GM12878 (cell line): ENCODE measurements at regions not wholly inside any gene's neighbourhood (a gene's known extent, or its start where the extent isn't known, plus 50 kb on each side); places are given as distances from the start of the nearest gene placed in this dataset.

ENCODE experiments used
- CTCF ChIP-seq, 3 experiments: IDR thresholded peaks in 2 of 3; conservative IDR thresholded peaks in 1 of 3; 2 replicates each; pipeline ENCODE4 v1.5.1; 2011; ENCODE audit warnings: low read depth in 3 of 3, low read length in 3 of 3, mild to moderate bottlenecking in 3 of 3, control low read depth in 2 of 3, moderate library complexity in 2 of 3, inconsistent platforms in 1 of 3, mixed read lengths in 1 of 3; ENCODE audit not compliant: control insufficient read depth in 2 of 3, insufficient read depth in 1 of 3; ENCODE audit errors: extremely low read depth in 1 of 3
- EP300 ChIP-seq, 2 experiments: fragments of 150-350 bp in 1 of 2; IDR thresholded peaks; 2 replicates each; pipeline ENCODE4 v1.6.1; 2011 to 2012; ENCODE audit warnings: low read depth in 2 of 2, low read length in 2 of 2, borderline replicate concordance in 1 of 2, improper control_type of control experiment in 1 of 2, inconsistent platforms in 1 of 2; ENCODE audit not compliant: control insufficient read depth in 1 of 2
- IRF5 ChIP-seq: fragments of 450-650 bp; IDR thresholded peaks from 2 replicates; pipeline ENCODE4 v1.6.1; 2017; ENCODE audit warnings: borderline replicate concordance
- ZSCAN29 ChIP-seq: fragments of 450-650 bp; IDR thresholded peaks from 2 replicates; pipeline ENCODE4 v1.6.1; 2017; ENCODE audit warnings: mild to moderate bottlenecking, moderate library complexity

- TF ChIP-seq ZSCAN29 = no peak
- no peak for TF ChIP-seq EP300 (IDR thresholded peaks at IDR 0.05; ENCODE audit: borderline replicate concordance in 1 of 2, control insufficient read depth in 1 of 2, low read depth in 2 of 2, low read length in 2 of 2)
- TF ChIP-seq IRF5 = no peak
- TF ChIP-seq CTCF (IDR thresholded peaks at IDR 0.05 in 2 of 3, conservative IDR thresholded peaks at IDR 0.05 in 1 of 3; ENCODE audit: control insufficient read depth in 2 of 3, extremely low read depth in 1 of 3, insufficient read depth in 1 of 3, low read depth in 3 of 3, low read length in 3 of 3) = no peak
Observed at GRCh38 chr10:43890124-43890523, 241.4 kb upstream of the ZNF32 start.
